ENCODE measurements at regions not wholly inside any gene's neighbourhood (a gene's known extent, or its start where the extent isn't known, plus 50 kb on each side); places are given as distances from the start of the nearest gene placed in this dataset.

DNA sequence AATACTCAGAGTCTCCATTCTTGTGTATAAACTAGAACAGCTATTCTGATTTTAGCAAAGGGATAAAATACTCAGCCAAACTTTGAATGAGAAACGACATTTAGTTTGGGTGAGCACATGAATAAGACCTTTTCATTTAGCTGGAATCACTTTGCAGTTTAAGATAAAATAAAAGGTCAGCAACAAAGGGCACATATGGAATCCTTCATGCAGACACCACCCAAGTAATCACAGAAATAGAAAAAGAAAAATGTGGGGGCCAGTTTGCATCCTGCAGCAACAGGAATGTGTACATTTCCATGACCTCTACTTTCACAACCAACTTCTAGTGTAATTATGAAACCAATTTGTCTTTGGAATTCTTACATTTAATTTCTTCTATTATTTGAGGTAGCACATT lies 1637.4 kb downstream of the PCDH9 start:
- TF ChIP-seq CTCF (IDR thresholded peaks at IDR 0.05) (no peak), POLR2A (IDR thresholded peaks at IDR 0.05) (no peak)

Data from suprapubic skin (tissue), 3 donors.